ENCODE measurements at regions not wholly inside any gene's neighbourhood (a gene's known extent, or its start where the extent isn't known, plus 50 kb on each side); places are given as distances from the start of the nearest gene placed in this dataset.

DNA sequence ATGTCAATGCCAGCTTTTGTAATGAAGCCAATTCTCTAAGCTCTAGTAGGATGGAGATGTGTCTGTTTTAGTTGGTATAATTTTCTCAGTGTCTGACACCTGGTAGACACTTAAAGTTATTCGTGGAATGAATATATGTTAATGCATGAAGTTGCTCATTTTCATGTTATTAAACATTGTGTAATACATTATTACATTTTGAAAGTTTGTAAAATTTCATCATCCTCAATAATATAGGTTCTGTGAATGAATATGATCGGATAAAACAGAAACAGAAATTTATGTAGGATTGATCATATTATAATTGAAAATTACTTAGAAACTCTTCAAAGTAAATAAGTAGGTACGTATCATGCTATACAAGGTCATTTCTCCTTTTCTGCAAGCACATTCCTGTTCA, 625.3 kb downstream of the PLA2G4A start:
- TF ChIP-seq, protein P1, sequence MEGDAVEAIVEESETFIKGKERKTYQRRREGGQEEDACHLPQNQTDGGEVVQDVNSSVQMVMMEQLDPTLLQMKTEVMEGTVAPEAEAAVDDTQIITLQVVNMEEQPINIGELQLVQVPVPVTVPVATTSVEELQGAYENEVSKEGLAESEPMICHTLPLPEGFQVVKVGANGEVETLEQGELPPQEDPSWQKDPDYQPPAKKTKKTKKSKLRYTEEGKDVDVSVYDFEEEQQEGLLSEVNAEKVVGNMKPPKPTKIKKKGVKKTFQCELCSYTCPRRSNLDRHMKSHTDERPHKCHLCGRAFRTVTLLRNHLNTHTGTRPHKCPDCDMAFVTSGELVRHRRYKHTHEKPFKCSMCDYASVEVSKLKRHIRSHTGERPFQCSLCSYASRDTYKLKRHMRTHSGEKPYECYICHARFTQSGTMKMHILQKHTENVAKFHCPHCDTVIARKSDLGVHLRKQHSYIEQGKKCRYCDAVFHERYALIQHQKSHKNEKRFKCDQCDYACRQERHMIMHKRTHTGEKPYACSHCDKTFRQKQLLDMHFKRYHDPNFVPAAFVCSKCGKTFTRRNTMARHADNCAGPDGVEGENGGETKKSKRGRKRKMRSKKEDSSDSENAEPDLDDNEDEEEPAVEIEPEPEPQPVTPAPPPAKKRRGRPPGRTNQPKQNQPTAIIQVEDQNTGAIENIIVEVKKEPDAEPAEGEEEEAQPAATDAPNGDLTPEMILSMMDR (IDR thresholded peaks at IDR 0.05; ENCODE audit: low read depth, low read length, missing input control): no peak
- TF ChIP-seq, protein P2, sequence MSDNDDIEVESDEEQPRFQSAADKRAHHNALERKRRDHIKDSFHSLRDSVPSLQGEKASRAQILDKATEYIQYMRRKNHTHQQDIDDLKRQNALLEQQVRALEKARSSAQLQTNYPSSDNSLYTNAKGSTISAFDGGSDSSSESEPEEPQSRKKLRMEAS (IDR thresholded peaks at IDR 0.05): no peak
- TF ChIP-seq, protein P3, sequence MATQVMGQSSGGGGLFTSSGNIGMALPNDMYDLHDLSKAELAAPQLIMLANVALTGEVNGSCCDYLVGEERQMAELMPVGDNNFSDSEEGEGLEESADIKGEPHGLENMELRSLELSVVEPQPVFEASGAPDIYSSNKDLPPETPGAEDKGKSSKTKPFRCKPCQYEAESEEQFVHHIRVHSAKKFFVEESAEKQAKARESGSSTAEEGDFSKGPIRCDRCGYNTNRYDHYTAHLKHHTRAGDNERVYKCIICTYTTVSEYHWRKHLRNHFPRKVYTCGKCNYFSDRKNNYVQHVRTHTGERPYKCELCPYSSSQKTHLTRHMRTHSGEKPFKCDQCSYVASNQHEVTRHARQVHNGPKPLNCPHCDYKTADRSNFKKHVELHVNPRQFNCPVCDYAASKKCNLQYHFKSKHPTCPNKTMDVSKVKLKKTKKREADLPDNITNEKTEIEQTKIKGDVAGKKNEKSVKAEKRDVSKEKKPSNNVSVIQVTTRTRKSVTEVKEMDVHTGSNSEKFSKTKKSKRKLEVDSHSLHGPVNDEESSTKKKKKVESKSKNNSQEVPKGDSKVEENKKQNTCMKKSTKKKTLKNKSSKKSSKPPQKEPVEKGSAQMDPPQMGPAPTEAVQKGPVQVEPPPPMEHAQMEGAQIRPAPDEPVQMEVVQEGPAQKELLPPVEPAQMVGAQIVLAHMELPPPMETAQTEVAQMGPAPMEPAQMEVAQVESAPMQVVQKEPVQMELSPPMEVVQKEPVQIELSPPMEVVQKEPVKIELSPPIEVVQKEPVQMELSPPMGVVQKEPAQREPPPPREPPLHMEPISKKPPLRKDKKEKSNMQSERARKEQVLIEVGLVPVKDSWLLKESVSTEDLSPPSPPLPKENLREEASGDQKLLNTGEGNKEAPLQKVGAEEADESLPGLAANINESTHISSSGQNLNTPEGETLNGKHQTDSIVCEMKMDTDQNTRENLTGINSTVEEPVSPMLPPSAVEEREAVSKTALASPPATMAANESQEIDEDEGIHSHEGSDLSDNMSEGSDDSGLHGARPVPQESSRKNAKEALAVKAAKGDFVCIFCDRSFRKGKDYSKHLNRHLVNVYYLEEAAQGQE (IDR thresholded peaks at IDR 0.05): no peak
- no peak for TF ChIP-seq SP1 (IDR thresholded peaks at IDR 0.05)
- TF ChIP-seq RAD21 (IDR thresholded peaks at IDR 0.05): no peak
- no peak for TF ChIP-seq TAF1 (conservative IDR thresholded peaks at IDR 0.05)
- no peak for TF ChIP-seq JUND (IDR thresholded peaks at IDR 0.05)
- TF ChIP-seq FOXA1 (IDR thresholded peaks at IDR 0.05): no peak
- TF ChIP-seq, protein P4, sequence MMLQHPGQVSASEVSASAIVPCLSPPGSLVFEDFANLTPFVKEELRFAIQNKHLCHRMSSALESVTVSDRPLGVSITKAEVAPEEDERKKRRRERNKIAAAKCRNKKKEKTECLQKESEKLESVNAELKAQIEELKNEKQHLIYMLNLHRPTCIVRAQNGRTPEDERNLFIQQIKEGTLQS (IDR thresholded peaks at IDR 0.05): no peak
- TF ChIP-seq GABPA (IDR thresholded peaks at IDR 0.05 in 1 of 2, conservative IDR thresholded peaks at IDR 0.05 in 1 of 2): no peak
- TF ChIP-seq RXRA (IDR thresholded peaks at IDR 0.05): no peak

Measured in liver (tissue), 3 donors.